ENCODE measurements at regions not wholly inside any gene's neighbourhood (a gene's known extent, or its start where the extent isn't known, plus 50 kb on each side); places are given as distances from the start of the nearest gene placed in this dataset.

DNA sequence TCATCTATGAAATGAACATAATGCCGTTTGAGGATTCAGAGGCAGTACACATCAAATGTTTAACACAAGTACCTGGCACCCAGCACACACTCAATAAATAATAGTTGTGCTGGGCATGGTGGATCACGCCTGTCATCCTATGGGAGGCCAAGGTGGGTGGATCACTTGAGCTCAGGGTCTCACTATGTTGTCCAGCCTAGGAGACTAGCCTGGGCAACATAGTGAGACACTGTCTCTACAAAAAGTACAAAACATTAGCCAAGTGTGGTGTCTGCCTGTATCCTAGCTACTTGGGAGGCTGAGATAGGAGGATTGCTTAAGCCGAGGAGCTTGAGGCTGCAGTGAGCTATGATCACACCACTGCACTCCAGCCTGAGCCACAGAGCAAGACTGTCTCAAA lies 98.1 kb upstream of the SALL4 start:
- TF ChIP-seq, protein P1, sequence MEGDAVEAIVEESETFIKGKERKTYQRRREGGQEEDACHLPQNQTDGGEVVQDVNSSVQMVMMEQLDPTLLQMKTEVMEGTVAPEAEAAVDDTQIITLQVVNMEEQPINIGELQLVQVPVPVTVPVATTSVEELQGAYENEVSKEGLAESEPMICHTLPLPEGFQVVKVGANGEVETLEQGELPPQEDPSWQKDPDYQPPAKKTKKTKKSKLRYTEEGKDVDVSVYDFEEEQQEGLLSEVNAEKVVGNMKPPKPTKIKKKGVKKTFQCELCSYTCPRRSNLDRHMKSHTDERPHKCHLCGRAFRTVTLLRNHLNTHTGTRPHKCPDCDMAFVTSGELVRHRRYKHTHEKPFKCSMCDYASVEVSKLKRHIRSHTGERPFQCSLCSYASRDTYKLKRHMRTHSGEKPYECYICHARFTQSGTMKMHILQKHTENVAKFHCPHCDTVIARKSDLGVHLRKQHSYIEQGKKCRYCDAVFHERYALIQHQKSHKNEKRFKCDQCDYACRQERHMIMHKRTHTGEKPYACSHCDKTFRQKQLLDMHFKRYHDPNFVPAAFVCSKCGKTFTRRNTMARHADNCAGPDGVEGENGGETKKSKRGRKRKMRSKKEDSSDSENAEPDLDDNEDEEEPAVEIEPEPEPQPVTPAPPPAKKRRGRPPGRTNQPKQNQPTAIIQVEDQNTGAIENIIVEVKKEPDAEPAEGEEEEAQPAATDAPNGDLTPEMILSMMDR (IDR thresholded peaks at IDR 0.05), result no peak
- TF ChIP-seq POLR2AphosphoS5 (IDR thresholded peaks at IDR 0.05; ENCODE audit: insufficient read depth in 1 of 2, low read depth in 1 of 2) (no peak), POLR2A (IDR thresholded peaks at IDR 0.05) (no peak)
